Natural killer cell (primary cell): ENCODE measurements at regions not wholly inside any gene's neighbourhood (a gene's known extent, or its start where the extent isn't known, plus 50 kb on each side); places are given as distances from the start of the nearest gene placed in this dataset.

Experiments
- ATAC-seq, 3 donors: fragments of 150-1000 bp in 2 of 3; fragments of 200-7000 bp in 1 of 3; cut with Tn5 transposase; 1 replicate in 1 of 3; 2 replicates in 2 of 3; pipeline ENCODE4 v1.10.0; 2021; ENCODE audit warnings: mild to moderate bottlenecking in 2 of 3, moderate library complexity in 2 of 3
- DNase-seq, 2 donors: peaks; one replicate each; pipeline versions ENCODE4 v3.0.0 to v3.0.0-alpha.2; 2013 to 2021; ENCODE audit warnings: mixed read lengths in 1 of 2
- H3K27ac ChIP-seq: one replicate; pipeline ENCODE4 v1.5.1; 2013; ENCODE audit warnings: mild to moderate bottlenecking, low read length
- H3K27me3 ChIP-seq: one replicate; pipeline ENCODE4 v1.6.1; 2013; ENCODE audit warnings: low read length; ENCODE audit not compliant: control insufficient read depth, insufficient read depth
- H3K36me3 ChIP-seq: one replicate; pipeline ENCODE4 v1.6.1; 2013; ENCODE audit warnings: low read length; ENCODE audit not compliant: control insufficient read depth, insufficient read depth
- H3K4me1 ChIP-seq: one replicate; pipeline ENCODE4 v1.6.1; 2013; ENCODE audit warnings: low read length; ENCODE audit not compliant: control insufficient read depth, insufficient read depth
- H3K4me3 ChIP-seq: one replicate; pipeline ENCODE4 v1.5.1; 2013; ENCODE audit warnings: low read length
- H3K9me3 ChIP-seq: one replicate; pipeline ENCODE4 v1.6.1; 2013; ENCODE audit warnings: low read length; ENCODE audit not compliant: control insufficient read depth, insufficient read depth
- H3K27ac Mint-ChIP-seq, 2 donors: one replicate each; pipeline ENCODE4 v1.8.0; 2022; ENCODE audit warnings: mild to moderate bottlenecking in 2 of 2, mixed read lengths in 2 of 2, moderate library complexity in 1 of 2
- H3K27me3 Mint-ChIP-seq, 2 donors: one replicate each; pipeline ENCODE4 v1.8.0; 2022; ENCODE audit warnings: low read depth in 2 of 2, mixed read lengths in 2 of 2
- H3K36me3 Mint-ChIP-seq: one replicate; pipeline ENCODE4 v1.8.0; 2022; ENCODE audit warnings: mixed read lengths
- H3K4me1 Mint-ChIP-seq, 2 donors: one replicate each; pipeline ENCODE4 v1.8.0; 2022; ENCODE audit warnings: mixed read lengths in 2 of 2
- H3K4me3 Mint-ChIP-seq: one replicate; pipeline ENCODE4 v1.8.0; 2022; ENCODE audit warnings: mild to moderate bottlenecking, moderate library complexity, mixed read lengths
- H3K9me3 Mint-ChIP-seq, 2 donors: one replicate each; pipeline ENCODE4 v1.8.0; 2022; ENCODE audit warnings: mixed read lengths in 2 of 2
- WGBS: methylation state at CpG from one replicate; pipeline ENCODE4 v1.1.7; 2013; ENCODE audit warnings: missing lambda C conversion rate; ENCODE audit not compliant: insufficient coverage; 5-methylcytosine and 5-hydroxymethylcytosine counted together
- intact Hi-C: fragments of 100-400 bp; cut with micrococcal nuclease; formaldehyde crosslinking; loops from one replicate; pipeline ENCODE4 v1.14.2; 2022
- TF ChIP-seq, protein P1 (sequence below): fragments of 200-600 bp; IDR thresholded peaks from one replicate; pipeline ENCODE4 v1.8.0; 2022; ENCODE audit warnings: antibody characterized with exemption

DNA sequence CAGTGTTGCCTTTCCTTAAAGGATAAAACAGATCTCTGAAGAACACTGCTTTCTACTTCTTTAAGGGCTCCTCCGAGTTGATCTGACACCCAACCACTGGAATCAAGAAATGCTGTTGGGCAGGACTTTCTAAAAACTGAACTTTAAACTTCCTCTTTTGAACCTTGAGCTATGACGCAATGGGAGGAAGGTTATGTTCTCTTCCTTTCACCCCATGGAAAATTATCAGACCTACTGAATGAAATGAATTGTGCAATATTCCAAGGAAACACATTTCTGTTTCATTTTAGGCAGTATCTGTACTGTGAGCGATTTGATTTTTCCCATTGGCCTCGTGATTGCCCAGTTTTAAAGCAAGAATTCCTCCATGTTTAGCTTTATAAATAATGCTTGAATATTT, 206.0 kb upstream of the PRR16 start:
- H3K4me1 Mint-ChIP-seq = no peaks in the 10 kb centered on the region
- no peaks in the 10 kb centered on the region for H3K27me3 Mint-ChIP-seq
- ATAC-seq (no peak), DNase-seq (no peak)
- Histone ChIP-seq H3K9me3 (no peaks in the 10 kb centered on the region), H3K27me3 (no peaks in the 10 kb centered on the region), H3K36me3 (no peaks in the 10 kb centered on the region), H3K4me3 (no peak overlapping the region), H3K27ac (no peak overlapping the region), H3K4me1 (no peaks in the 10 kb centered on the region)
- intact Hi-C loops = no loop called here
- no peak overlapping the region for H3K27ac Mint-ChIP-seq
- peaks cover 2 to 10% of the 10 kb centered on the region in 2 donors for H3K9me3 Mint-ChIP-seq
- 64% methylated on average over 4 of the region's 4 CpGs for WGBS
- H3K36me3 Mint-ChIP-seq = no peaks in the 10 kb centered on the region
- TF ChIP-seq, protein P1, sequence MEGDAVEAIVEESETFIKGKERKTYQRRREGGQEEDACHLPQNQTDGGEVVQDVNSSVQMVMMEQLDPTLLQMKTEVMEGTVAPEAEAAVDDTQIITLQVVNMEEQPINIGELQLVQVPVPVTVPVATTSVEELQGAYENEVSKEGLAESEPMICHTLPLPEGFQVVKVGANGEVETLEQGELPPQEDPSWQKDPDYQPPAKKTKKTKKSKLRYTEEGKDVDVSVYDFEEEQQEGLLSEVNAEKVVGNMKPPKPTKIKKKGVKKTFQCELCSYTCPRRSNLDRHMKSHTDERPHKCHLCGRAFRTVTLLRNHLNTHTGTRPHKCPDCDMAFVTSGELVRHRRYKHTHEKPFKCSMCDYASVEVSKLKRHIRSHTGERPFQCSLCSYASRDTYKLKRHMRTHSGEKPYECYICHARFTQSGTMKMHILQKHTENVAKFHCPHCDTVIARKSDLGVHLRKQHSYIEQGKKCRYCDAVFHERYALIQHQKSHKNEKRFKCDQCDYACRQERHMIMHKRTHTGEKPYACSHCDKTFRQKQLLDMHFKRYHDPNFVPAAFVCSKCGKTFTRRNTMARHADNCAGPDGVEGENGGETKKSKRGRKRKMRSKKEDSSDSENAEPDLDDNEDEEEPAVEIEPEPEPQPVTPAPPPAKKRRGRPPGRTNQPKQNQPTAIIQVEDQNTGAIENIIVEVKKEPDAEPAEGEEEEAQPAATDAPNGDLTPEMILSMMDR = no peak
- H3K4me3 Mint-ChIP-seq = no peak overlapping the region

DNA sequence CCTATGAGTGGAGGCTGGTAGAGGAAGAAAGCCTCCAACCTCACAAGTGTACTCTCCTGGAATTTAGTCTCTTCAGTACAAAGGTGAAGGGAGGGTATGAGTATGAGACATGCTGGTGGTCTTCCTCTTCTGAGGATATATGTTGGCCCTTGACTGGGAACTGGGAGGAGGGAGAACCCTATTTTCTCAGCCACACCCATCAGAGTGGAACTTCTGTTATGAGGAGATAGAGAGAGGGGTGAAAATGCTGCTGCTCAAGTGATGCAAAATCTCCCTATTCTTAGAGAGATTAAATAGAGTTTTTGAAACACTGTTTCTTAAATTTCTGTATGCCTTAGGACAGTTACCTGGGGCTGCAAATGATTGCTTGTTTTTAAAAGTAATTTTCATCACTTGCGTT, 203.4 kb upstream of the PRR16 start:
- WGBS = 100% methylated on average over 1 of the region's 1 CpG
- Histone ChIP-seq H3K27ac (no peak overlapping the region), H3K36me3 (no peaks in the 10 kb centered on the region), H3K27me3 (no peaks in the 10 kb centered on the region), H3K4me3 (no peak overlapping the region), H3K9me3 (no peaks in the 10 kb centered on the region), H3K4me1 (no peaks in the 10 kb centered on the region)
- intact Hi-C loops = no loop called here
- H3K27ac Mint-ChIP-seq = no peak overlapping the region
- peaks cover 2 to 13% of the 10 kb centered on the region in 2 donors for H3K9me3 Mint-ChIP-seq
- no peaks in the 10 kb centered on the region for H3K36me3 Mint-ChIP-seq
- H3K4me3 Mint-ChIP-seq = no peak overlapping the region
- ATAC-seq (no peak), DNase-seq (no peak)
- H3K27me3 Mint-ChIP-seq = no peaks in the 10 kb centered on the region
- TF ChIP-seq, protein P1 = no peak
- H3K4me1 Mint-ChIP-seq = no peaks in the 10 kb centered on the region

DNA sequence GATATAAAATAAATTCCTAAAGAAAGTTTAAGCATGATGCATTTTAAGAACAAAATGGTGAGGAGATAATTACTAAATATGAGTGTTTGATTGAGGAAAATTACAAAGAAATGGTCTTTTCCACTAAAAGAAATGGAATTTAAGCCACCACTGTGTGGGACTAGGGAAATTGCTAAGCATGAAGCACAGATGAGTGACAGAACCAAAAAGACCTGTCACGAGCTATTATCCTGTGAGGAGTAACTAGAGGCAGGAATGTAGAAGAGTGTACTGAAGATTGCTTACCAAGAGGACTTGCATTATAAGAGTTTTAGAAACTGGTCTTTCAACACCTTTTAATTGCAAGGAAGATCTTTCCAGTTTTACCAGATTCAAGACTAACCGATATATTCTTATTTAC, 193.6 kb upstream of the PRR16 start:
- no peak for DNase-seq
- WGBS = 86% methylated on average over 1 of the region's 2 CpGs
- ATAC-seq = no peak

DNA sequence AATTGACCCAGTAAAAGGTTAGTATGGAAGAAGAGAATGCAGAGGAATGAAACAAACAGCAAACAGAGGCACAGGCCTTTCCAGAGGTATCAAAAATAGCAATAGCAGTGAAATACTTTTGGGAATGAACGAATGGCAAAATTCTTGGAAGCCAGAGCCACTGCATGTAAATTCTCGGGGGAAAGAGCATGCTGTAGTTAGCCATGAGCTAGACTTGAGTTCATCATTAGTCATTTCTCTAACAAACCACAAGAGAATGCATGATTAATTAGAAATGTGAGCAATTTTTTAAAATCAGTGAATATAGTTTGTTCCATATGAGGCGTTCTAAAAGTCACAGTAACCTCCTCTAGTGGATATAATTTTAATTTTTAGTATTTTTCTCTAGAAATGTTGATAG, 170.3 kb upstream of the PRR16 start:
- Mint-ChIP-seq H3K27ac (no peak overlapping the region), H3K9me3 (peaks cover 0 to 7% of the 10 kb centered on the region in 2 donors), H3K36me3 (no peaks in the 10 kb centered on the region), H3K4me3 (no peak overlapping the region), H3K4me1 (no peaks in the 10 kb centered on the region), H3K27me3 (no peaks in the 10 kb centered on the region)
- DNase-seq (no peak), ATAC-seq (no peak)
- no peak overlapping the region for H3K4me3 ChIP-seq
- no peaks in the 10 kb centered on the region for H3K36me3 ChIP-seq
- H3K9me3 ChIP-seq = no peaks in the 10 kb centered on the region
- WGBS = 64% methylated on average over 2 of the region's 3 CpGs
- H3K4me1 ChIP-seq = no peaks in the 10 kb centered on the region
- intact Hi-C loops = no loop called here
- TF ChIP-seq, protein P1 = no peak
- H3K27me3 ChIP-seq = no peaks in the 10 kb centered on the region
- no peak overlapping the region for H3K27ac ChIP-seq

More for the DNA sequence above, 193.6 kb upstream of the PRR16 start:
- Histone ChIP-seq H3K27ac (no peak overlapping the region), H3K4me3 (no peak overlapping the region), H3K27me3 (no peaks in the 10 kb centered on the region), H3K9me3 (no peaks in the 10 kb centered on the region), H3K36me3 (no peaks in the 10 kb centered on the region), H3K4me1 (no peaks in the 10 kb centered on the region)
- no peaks in the 10 kb centered on the region for H3K27me3 Mint-ChIP-seq
- H3K4me3 Mint-ChIP-seq = no peak overlapping the region
- TF ChIP-seq, protein P1 = no peak
- intact Hi-C loops = no loop called here
- H3K36me3 Mint-ChIP-seq = peaks cover 14% of the 10 kb centered on the region
- peaks cover 12 to 16% of the 10 kb centered on the region in 2 donors for H3K9me3 Mint-ChIP-seq
- H3K27ac Mint-ChIP-seq = no peak overlapping the region
- no peaks in the 10 kb centered on the region for H3K4me1 Mint-ChIP-seq
